PC-3 (cell line): ENCODE measurements at regions not wholly inside any gene's neighbourhood (a gene's known extent, or its start where the extent isn't known, plus 50 kb on each side); places are given as distances from the start of the nearest gene placed in this dataset.

Experiments
- CTCF ChIP-seq: fragments of 300-600 bp; sonication (generic); conservative IDR thresholded peaks from 2 replicates; pipeline ENCODE4 v1.5.1; 2017; ENCODE audit warnings: antibody characterized with exemption, low read depth, mild to moderate bottlenecking, low read length
- EZH2 ChIP-seq: fragments of 300-600 bp; sonication (generic); IDR thresholded peaks from one replicate; pipeline ENCODE4 v1.6.1; 2017; ENCODE audit warnings: antibody characterized with exemption, mild to moderate bottlenecking, low read length; ENCODE audit not compliant: unreplicated experiment
- EZH2phosphoT487 ChIP-seq: fragments of 300-600 bp; sonication (generic); IDR thresholded peaks from 2 replicates; pipeline ENCODE4 v1.6.1; 2018; ENCODE audit warnings: mild to moderate bottlenecking, antibody characterized with exemption, low read length, borderline replicate concordance

GRCh38 chr3:124629497-124629896 is 100.8 kb upstream of the UMPS start:
- no peak for TF ChIP-seq CTCF
- no peak for TF ChIP-seq EZH2phosphoT487
- no peak for TF ChIP-seq EZH2
